GM13976 (cell line): ENCODE measurements at regions not wholly inside any gene's neighbourhood (a gene's known extent, or its start where the extent isn't known, plus 50 kb on each side); places are given as distances from the start of the nearest gene placed in this dataset.
"Not testable (repeated sequence)": the region's sequence is repeated elsewhere in the genome, so short reads cannot be mapped to it uniquely, and the experiment has no call there.

ENCODE experiments used
- DNase-seq: peaks from one replicate; pipeline ENCODE4 v3.0.0; 2012; ENCODE audit warnings: low spot score
- in situ Hi-C: fragments of 300-500 bp; cut with MboI; formaldehyde crosslinking; loops from one replicate; pipeline ENCODE4 v1.12.0; 2022; ENCODE audit warnings: low sequenced_read_pairs, mixed read lengths, inconsistent platforms; ENCODE audit not compliant: unreplicated experiment
- TF ChIP-seq, protein P1 (sequence below): IDR thresholded peaks from 2 replicates; pipeline ENCODE4 v1.5.1; 2012; ENCODE audit warnings: borderline replicate concordance, mild to moderate bottlenecking; ENCODE audit not compliant: insufficient read depth; ENCODE audit errors: extremely low read depth, missing control alignments, control extremely low read depth

DNA sequence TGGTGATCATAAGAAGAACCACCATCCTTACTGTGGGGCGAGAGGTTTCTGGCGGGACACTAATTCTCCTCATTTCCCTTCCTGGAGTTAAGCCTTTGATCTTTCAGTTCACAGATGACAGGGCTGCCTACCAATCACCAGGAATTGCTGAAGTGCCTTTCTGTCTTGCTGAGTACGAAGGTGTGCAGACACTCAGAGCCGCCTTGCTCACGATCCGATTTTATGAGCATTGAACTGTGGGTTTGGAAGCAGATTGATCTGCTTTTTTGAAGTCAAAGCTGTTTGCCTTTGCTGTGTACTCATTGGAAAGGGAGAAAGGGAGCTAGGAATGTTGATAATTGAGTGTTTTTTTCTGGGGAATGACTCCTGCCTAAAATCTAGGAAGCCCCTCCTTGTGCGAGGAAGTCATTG is 129.1 kb upstream of the SALL4 start:
- in situ Hi-C loops: no loop called here
- TF ChIP-seq, protein P1, sequence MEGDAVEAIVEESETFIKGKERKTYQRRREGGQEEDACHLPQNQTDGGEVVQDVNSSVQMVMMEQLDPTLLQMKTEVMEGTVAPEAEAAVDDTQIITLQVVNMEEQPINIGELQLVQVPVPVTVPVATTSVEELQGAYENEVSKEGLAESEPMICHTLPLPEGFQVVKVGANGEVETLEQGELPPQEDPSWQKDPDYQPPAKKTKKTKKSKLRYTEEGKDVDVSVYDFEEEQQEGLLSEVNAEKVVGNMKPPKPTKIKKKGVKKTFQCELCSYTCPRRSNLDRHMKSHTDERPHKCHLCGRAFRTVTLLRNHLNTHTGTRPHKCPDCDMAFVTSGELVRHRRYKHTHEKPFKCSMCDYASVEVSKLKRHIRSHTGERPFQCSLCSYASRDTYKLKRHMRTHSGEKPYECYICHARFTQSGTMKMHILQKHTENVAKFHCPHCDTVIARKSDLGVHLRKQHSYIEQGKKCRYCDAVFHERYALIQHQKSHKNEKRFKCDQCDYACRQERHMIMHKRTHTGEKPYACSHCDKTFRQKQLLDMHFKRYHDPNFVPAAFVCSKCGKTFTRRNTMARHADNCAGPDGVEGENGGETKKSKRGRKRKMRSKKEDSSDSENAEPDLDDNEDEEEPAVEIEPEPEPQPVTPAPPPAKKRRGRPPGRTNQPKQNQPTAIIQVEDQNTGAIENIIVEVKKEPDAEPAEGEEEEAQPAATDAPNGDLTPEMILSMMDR: no peak
- no peak for DNase-seq

DNA sequence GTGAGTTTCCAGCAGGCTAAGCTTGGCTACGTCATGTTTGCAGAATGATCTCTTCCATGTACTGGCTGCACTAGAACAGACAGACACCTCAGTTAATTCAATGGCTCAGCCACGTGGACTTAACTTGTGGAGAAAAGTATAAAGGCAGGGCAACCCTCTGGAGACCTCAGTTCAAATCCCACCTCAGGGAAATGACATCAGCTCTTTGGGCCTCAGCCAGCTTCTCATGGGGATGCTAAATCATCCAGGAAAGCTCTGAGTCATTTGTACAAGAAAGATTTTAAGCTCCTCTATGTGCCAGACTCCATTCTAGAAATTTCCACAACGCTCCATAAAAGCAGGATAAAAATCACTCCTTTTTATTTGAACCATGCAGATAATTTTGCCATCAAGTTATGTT is 128.5 kb upstream of the SALL4 start:
- TF ChIP-seq, protein P1: no peak

DNA sequence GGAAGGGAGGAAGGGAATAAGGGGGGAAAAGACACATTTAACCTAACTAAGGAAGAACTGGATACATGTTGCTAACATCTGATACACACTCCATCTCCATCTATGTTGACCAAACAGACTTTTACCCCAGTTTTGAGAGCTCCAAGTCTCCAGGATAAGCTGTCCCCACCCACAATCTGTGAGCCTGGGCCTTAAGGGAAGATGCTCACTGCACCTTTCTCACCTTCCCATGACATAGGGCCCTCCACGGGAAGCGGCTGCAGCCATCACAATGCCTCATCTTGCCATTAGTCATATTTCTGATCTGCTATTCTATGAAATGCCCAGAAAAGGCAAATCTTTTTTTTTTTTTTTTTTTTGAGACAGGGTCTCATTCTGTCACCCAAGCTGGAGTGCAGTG is 126.6 kb upstream of the SALL4 start:
- DNase-seq: no peak
- TF ChIP-seq, protein P1: no peak
- in situ Hi-C loops: no loop called here

More for the DNA sequence above, 128.5 kb upstream of the SALL4 start:
- in situ Hi-C loops: no loop called here
- no peak for DNase-seq

DNA sequence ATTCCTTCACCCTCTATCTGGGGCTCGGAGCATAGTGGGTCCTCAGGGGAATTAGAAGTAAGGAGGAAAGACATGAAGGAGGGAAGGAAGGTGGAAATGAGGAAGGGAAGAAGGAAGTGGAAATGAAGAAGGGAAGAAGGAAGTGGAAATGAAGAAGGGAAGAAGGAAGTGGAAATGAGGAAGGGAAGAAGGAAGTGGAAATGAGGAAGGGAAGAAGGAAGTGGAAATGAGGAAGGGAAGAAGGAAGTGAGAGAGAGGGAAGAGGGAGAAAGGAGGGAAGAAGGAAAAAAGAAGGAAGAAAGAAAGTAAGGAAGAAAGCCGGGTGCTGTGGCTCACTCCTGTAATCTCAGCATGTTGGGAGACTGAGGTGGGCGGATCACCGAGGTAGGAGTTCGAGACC is 125.6 kb upstream of the SALL4 start:
- DNase-seq, in situ Hi-C loops: not testable (repeated sequence)

DNA sequence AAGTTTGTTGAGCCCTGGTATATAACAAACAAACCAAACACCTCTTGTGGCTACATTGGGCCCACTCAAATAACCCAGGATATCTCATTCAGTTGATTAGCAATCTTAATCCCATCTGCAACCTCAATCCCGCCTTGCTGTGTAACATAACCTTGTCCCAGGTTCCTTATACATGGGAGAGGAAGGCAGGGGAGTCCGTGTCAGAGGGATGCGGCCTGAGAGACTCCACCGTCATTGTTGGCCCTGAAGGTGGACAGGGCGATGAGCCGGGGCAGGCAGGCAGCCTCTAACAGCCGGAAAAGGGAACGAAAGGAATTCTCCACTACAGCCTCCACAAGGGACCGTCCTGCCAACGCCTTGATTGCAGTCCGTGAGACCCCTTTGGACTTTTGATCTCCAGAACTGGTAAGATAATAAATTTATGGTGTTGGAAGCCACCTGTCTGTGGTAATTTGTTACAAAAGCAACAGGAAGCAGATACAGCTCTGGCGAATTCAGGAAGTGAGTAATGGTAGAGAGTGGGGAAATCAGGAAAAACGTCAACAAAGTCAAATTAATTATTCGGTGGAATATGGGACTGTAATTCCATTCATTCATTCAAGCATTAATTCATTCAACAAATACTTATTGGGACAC is 124.5 kb upstream of the SALL4 start:
- in situ Hi-C loops: no loop called here
- TF ChIP-seq, protein P1: no peak

DNA sequence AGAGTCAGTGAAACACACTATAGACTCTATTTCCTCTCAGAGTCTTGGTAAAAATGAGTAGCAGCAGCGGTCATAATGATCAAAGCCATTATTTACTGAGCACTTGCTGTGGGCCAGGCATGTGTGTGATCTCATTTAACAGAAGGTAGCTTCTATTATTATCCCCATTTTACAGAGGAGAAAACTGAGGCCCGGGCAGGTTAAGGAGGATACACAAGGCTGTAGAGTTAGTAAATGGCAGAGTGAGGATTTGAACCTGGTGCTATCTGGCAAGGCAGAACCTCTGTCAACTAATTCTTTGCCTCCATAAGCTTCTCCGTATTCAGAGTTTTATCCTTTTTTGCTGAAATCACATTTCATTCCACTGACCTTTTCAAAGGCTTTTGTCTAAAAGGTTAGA is 122.2 kb upstream of the SALL4 start:
- in situ Hi-C loops: no loop called here
- TF ChIP-seq, protein P1: no peak

More for the DNA sequence above, 124.5 kb upstream of the SALL4 start:
- DNase-seq: no peak

DNA sequence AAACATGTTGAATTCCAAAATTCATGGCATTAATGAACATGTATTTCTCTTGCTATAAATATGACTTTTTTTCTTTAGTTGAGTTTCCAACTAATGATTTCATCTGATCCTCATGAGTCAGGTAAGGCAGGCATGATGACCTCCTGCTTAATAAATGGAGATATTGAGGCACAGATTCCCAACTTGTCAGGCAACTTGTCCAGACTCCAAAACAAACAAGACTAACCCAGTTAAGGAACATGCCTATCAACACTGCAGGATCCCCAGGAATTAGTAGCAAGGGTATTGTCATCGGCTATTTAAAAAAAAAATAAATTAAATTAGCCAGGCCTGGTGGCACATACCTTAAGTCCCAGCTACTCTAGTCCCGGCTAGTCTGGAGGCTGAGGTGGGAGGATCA is 121.3 kb upstream of the SALL4 start:
- DNase-seq: no peak
- in situ Hi-C loops: no loop called here
- TF ChIP-seq, protein P1: no peak

More for the DNA sequence above, 122.2 kb upstream of the SALL4 start:
- no peak for DNase-seq

DNA sequence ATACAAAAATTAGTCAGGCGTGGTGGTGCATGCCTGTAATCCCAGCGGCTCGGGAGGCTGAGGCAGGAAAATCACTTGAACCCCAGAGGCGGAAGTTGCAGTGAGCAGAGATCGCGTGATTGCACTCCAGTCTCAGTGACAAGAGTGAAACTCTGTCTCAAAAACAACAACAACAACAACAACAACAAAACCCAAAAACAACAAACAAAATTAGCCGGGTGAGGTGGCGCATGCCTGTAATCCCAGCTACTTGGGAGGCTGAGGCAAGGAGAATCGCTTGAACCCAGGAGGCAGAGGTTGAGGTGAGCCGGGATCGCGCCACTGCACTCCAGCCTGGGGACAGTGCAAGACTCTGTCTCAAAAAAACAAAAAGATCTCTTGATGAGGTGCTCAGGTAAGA is 120.5 kb upstream of the SALL4 start:
- DNase-seq, in situ Hi-C loops: not testable (repeated sequence)
